IPS-15b (cell line): ENCODE measurements at regions not wholly inside any gene's neighbourhood (a gene's known extent, or its start where the extent isn't known, plus 50 kb on each side); places are given as distances from the start of the nearest gene placed in this dataset.
"Not testable (repeated sequence)": the region's sequence is repeated elsewhere in the genome, so short reads cannot be mapped to it uniquely, and the experiment has no call there.

Source experiments
- H3K27me3 ChIP-seq: one replicate; pipeline ENCODE4 v1.6.1; 2013; ENCODE audit warnings: low read length; ENCODE audit not compliant: control insufficient read depth, insufficient read depth
- H3K36me3 ChIP-seq: one replicate; pipeline ENCODE4 v1.6.1; 2013; ENCODE audit warnings: low read length; ENCODE audit not compliant: control insufficient read depth, insufficient read depth
- H3K4me1 ChIP-seq: one replicate; pipeline ENCODE4 v1.6.1; 2013; ENCODE audit warnings: mild to moderate bottlenecking, low read length; ENCODE audit not compliant: control insufficient read depth, insufficient read depth
- H3K4me3 ChIP-seq: one replicate; pipeline ENCODE4 v1.5.1; 2013; ENCODE audit warnings: low read depth, low read length
- H3K9ac ChIP-seq: one replicate; pipeline ENCODE4 v1.6.1; 2013; ENCODE audit warnings: low read depth, mild to moderate bottlenecking, low read length
- H3K9me3 ChIP-seq: one replicate; pipeline ENCODE4 v1.6.1; 2013; ENCODE audit warnings: mild to moderate bottlenecking, low read length; ENCODE audit not compliant: control insufficient read depth, insufficient read depth

DNA sequence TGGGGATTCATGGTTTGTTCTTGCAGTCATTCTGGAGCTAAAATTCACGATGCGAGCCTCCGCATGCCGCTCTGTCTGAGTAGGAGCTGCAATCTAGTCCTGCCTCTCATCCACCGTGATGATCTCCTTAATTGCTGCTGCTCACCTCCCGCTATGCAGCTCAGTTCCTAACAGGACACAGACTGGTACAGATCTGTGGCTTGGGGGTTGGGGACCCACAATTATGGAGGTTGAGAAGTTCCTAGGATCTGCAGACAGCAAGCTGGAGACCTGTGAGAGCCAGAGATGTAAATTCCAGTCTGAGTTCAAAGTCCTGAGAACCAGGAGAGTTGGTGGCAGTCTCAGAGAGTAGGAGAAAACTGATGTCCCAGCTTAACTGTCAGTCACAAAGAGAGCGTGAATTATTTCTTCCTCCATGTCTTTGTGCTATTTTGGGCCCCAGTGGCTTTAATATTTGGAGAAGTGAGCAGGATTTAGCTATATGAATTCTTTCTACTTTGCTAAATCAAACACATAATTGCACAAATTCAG is 378.7 kb upstream of the MAN1A1 start:
- no peaks in the 10 kb centered on the region for H3K9me3 ChIP-seq
- H3K4me1 ChIP-seq, result peaks cover 8% of the 10 kb centered on the region
- H3K27me3 ChIP-seq, result no peaks in the 10 kb centered on the region
- H3K4me3 ChIP-seq, result no peak overlapping the region
- no peak overlapping the region for H3K9ac ChIP-seq
- H3K36me3 ChIP-seq, result no peaks in the 10 kb centered on the region

DNA sequence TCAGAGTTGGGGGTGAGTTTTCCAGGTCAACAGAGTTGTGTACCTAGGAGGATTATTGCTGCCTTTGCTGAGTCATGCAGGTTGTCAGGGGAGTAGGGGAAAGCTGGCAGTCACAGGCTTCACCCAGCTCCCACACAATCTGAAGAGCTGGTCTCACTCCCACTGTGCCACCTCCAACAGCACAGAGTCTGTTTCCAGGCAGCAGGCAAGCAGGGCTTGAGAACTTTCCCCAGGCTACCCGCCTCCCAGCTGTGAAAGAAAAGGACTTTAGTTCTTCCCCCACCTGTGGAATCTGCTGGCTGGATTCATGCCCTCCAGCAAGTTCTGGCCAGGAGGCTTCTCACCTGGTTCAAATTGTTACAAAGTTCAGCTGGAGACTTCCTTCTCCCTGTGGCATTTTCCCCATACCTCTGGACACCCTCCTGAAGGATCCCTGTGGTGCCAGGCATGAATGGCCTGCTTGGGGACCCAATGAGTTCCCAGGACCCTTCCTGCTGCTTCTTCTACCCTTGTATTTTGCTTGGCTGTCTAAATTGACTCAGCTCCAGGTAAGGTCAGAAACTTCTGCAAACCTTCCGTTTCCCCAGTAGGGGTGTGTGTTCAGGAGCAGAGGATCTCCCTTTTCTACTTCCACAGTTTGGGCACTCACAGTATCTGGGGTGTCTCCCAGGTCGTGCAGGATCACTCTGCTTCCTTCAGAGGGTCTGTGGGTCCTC is 378.1 kb upstream of the MAN1A1 start:
- H3K4me1 ChIP-seq, result peaks cover 8% of the 10 kb centered on the region
- no peak overlapping the region for H3K4me3 ChIP-seq
- no peak overlapping the region for H3K9ac ChIP-seq
- no peaks in the 10 kb centered on the region for H3K36me3 ChIP-seq
- H3K27me3 ChIP-seq, result no peaks in the 10 kb centered on the region
- H3K9me3 ChIP-seq, result no peaks in the 10 kb centered on the region

DNA sequence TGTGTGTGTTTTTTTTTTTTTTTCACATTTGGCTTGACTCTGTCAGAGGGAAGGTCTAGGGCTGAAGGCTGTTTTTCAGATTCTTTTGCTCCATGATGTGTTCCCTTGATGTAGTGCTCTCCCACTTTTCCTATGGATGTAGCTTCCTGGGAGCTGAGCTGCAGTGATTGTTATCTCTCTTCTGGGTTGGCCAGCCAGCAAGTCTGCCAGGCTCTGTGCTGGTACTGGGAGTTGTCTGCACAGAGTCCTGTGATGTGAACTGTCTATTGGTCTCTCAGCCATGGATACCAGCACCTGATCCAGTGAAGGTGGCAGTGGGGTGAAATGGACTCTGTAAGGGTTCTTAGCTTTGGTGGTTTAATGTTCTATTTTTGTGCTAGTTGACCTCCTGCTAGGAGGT is 377.4 kb upstream of the MAN1A1 start:
- H3K4me3 ChIP-seq, H3K9ac ChIP-seq, H3K27me3 ChIP-seq, H3K36me3 ChIP-seq, H3K9me3 ChIP-seq, H3K4me1 ChIP-seq: not testable (repeated sequence)

DNA sequence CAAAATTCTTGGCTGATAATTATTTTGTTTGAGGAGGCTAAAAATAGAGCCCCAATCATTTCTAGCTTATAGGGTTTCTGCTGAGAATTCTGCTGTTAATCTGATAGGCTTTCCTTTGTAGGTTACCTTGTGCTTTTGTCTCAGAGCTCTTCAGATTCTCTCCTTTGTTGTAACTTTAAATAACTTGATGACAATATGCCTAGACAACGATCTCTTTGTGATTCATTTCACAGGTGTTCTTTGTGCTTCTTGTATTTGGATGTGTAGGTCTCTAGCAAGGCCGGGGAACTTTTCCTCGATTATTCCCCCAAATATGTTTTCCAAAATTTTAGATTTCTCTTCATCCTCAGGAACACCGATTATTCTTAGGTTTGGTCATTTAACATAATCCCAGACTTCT is 376.5 kb upstream of the MAN1A1 start:
- H3K4me3 ChIP-seq, result no peak overlapping the region
- H3K27me3 ChIP-seq, result no peaks in the 10 kb centered on the region
- no peaks in the 10 kb centered on the region for H3K9me3 ChIP-seq
- H3K4me1 ChIP-seq, result peaks cover 8% of the 10 kb centered on the region
- no peak overlapping the region for H3K9ac ChIP-seq
- no peaks in the 10 kb centered on the region for H3K36me3 ChIP-seq

- Histone ChIP-seq H3K4me3 (no peak overlapping the region), H3K9ac (no peak overlapping the region), H3K9me3 (no peaks in the 10 kb centered on the region), H3K36me3 (no peaks in the 10 kb centered on the region), H3K27me3 (no peaks in the 10 kb centered on the region), H3K4me1 (no peaks in the 10 kb centered on the region)
Measured at GRCh38 chr6:119720160-119720559, 370.6 kb upstream of the MAN1A1 start.

GRCh38 chr6:119717942-119718341 is 368.4 kb upstream of the MAN1A1 start:
- Histone ChIP-seq H3K36me3 (no peaks in the 10 kb centered on the region), H3K4me1 (no peaks in the 10 kb centered on the region), H3K27me3 (no peaks in the 10 kb centered on the region), H3K4me3 (no peak overlapping the region), H3K9me3 (no peaks in the 10 kb centered on the region), H3K9ac (no peak overlapping the region)

DNA sequence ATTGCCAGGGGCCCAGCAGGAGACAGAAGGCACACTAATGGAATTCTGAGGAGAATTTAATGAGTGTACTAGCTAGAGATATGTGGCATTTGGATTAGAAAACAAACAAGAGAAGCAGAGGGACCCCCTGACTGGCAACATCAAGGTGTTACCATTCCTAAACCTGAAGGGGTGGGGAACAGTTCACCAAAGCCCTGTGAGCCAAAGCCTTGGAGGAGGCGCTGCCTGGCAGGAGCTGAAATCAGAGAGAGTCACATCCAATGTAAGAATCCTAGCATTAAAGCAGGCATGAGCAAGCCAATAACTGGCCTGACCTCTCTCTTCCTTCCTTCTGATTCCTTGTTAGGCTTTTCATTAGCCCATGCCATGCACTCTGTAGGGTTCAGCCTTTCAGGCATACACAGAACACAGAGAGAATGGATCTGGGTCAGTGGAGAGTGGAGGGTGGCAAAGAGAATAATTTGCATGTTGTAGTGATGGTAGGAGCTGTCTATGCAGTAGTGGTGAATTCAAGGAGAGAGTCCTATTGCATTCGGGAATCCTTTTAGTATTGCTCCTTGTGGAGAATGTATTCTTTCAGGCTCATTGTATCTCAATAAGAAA is 367.2 kb upstream of the MAN1A1 start:
- Histone ChIP-seq H3K9me3 (no peaks in the 10 kb centered on the region), H3K9ac (no peak overlapping the region), H3K36me3 (no peaks in the 10 kb centered on the region), H3K27me3 (no peaks in the 10 kb centered on the region), H3K4me1 (no peaks in the 10 kb centered on the region), H3K4me3 (no peak overlapping the region)

DNA sequence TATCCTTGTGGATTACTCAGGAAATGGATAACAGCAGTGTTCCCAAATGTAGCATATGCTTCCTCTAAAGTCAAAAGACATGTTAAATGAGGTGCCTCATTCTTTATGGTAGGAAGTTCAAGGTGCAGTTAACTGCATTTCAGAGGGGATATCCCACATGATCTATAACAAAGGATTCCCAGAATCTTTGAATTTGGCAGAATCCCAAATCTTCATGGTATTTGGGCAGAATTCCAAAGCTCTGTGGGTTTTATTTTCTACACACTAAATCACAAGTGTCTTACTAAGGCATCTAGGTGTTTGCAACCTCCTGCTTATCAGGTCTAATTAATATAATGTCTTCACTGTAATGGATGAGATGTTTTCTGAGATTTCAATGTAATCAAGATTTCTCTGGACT is 364.3 kb upstream of the MAN1A1 start:
- Histone ChIP-seq H3K27me3 (no peaks in the 10 kb centered on the region), H3K4me3 (no peak overlapping the region), H3K36me3 (no peaks in the 10 kb centered on the region), H3K9me3 (no peaks in the 10 kb centered on the region), H3K4me1 (no peaks in the 10 kb centered on the region), H3K9ac (no peak overlapping the region)

DNA sequence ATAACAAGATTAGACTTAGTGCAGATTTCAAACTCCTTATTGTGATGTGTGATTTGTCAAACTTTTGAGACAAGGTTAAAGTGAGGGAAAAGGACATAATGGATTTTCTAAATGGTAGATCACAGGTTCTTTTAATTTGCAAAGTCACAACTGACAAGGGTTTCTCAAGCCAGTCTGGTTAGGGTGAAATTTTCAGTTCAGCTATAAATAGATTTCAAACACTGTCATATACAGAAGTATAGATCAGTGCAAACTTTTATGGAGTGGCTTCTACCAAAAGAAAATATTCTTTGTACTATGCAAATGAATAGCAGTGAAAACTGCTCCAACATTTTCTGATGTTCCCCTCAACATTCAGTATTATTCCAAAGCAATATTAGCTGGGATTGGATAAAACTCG is 337.1 kb upstream of the MAN1A1 start:
- H3K9ac ChIP-seq, result no peak overlapping the region
- H3K4me1 ChIP-seq, result no peaks in the 10 kb centered on the region
- no peaks in the 10 kb centered on the region for H3K36me3 ChIP-seq
- H3K4me3 ChIP-seq, result no peak overlapping the region
- H3K9me3 ChIP-seq, result no peaks in the 10 kb centered on the region
- no peaks in the 10 kb centered on the region for H3K27me3 ChIP-seq

DNA sequence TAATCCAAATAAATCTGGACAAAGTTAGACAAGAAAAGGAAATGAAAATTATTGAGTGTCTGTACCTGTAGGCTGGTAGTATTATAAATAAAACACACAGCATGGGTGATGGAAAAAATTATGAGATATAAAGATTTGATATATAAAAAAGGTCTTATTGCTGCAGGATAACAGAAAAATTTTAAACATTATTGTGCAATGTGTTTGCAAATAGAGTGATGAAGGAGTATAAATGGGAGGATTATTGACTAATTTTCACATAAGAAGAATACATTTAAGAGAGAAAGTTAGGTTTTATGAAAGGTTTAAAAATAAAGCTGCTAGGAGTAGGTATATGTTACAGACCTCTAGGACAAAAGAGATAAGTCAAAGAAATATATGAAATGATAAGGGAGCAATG is 336.7 kb upstream of the MAN1A1 start:
- Histone ChIP-seq H3K36me3 (no peaks in the 10 kb centered on the region), H3K9me3 (no peaks in the 10 kb centered on the region), H3K9ac (no peak overlapping the region), H3K4me1 (no peaks in the 10 kb centered on the region), H3K4me3 (no peak overlapping the region), H3K27me3 (no peaks in the 10 kb centered on the region)

- no peaks in the 10 kb centered on the region for H3K4me1 ChIP-seq
- H3K9me3 ChIP-seq, result no peaks in the 10 kb centered on the region
- H3K27me3 ChIP-seq, result no peaks in the 10 kb centered on the region
- no peaks in the 10 kb centered on the region for H3K36me3 ChIP-seq
- H3K4me3 ChIP-seq, result no peak overlapping the region
- H3K9ac ChIP-seq, result no peak overlapping the region
Measured at GRCh38 chr6:119683671-119684070, 334.1 kb upstream of the MAN1A1 start.

DNA sequence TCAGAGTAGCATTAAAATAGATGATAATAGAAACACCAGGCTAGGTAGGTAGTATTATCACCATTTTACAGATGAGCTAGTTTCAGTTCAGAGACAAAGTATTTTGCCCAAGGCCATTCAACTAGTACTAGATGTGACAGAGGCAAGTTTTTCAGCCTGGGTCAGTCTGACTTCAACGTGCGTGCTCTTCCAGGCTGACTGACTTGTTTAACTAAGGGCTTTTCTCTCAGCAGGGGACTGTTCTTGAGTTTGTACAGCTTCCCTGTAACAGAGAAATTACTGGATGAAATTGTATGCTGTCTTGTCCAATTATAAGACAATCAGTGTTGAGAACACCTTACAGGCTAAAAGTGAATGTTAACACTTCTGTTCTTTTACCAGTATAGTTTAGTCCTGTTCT is 333.5 kb upstream of the MAN1A1 start:
- Histone ChIP-seq H3K9ac (no peak overlapping the region), H3K27me3 (no peaks in the 10 kb centered on the region), H3K9me3 (no peaks in the 10 kb centered on the region), H3K4me1 (no peaks in the 10 kb centered on the region), H3K36me3 (no peaks in the 10 kb centered on the region), H3K4me3 (no peak overlapping the region)
